ENCODE measurements at regions not wholly inside any gene's neighbourhood (a gene's known extent, or its start where the extent isn't known, plus 50 kb on each side); places are given as distances from the start of the nearest gene placed in this dataset.
"Not testable (repeated sequence)": the region's sequence is repeated elsewhere in the genome, so short reads cannot be mapped to it uniquely, and the experiment has no call there.

- TF ChIP-seq CTCF (IDR thresholded peaks at IDR 0.05); ETV6 (CRISPR knock-in tag; IDR thresholded peaks at IDR 0.05); ATF1 (CRISPR knock-in tag; IDR thresholded peaks at IDR 0.05); ATF3 (CRISPR knock-in tag; conservative IDR thresholded peaks at IDR 0.05); NR2C2 (CRISPR knock-in tag; IDR thresholded peaks at IDR 0.05); FOXJ3 (CRISPR knock-in tag; IDR thresholded peaks at IDR 0.05; ENCODE audit: borderline replicate concordance): not testable (repeated sequence)
Observed at GRCh38 chr1:68779841-68780240, 283.0 kb upstream of the DEPDC1 start.

Data from WTC11 (cell line).